HFFc6 (cell line): ENCODE measurements at regions not wholly inside any gene's neighbourhood (a gene's known extent, or its start where the extent isn't known, plus 50 kb on each side); places are given as distances from the start of the nearest gene placed in this dataset.

Source experiments
- DNase-seq: peaks from one replicate; pipeline ENCODE4 v3.0.0-alpha.2; 2018
- H3K27ac Mint-ChIP-seq: 2 replicates; pipeline ENCODE4 v1.8.0; 2020; ENCODE audit warnings: mild to moderate bottlenecking, mixed read lengths
- H3K27me3 Mint-ChIP-seq: 2 replicates; pipeline ENCODE4 v1.8.0; 2021; ENCODE audit warnings: mild to moderate bottlenecking, moderate library complexity, mixed read lengths; ENCODE audit not compliant: insufficient read depth
- H3K36me3 Mint-ChIP-seq: 2 replicates; pipeline ENCODE4 v1.8.0; 2021; ENCODE audit warnings: low read depth, mixed read lengths
- H3K4me1 Mint-ChIP-seq: 2 replicates; pipeline ENCODE4 v1.8.0; 2020; ENCODE audit warnings: low read depth, mixed read lengths
- H3K4me3 Mint-ChIP-seq: 2 replicates; pipeline ENCODE4 v1.8.0; 2020; ENCODE audit warnings: mild to moderate bottlenecking, moderate library complexity, mixed read lengths
- H3K9me3 Mint-ChIP-seq: 2 replicates; pipeline ENCODE4 v1.8.0; 2020; ENCODE audit warnings: mild to moderate bottlenecking, mixed read lengths
- CTCF ChIP-seq: fragments of 200-600 bp; sonication (generic); IDR thresholded peaks from 2 replicates; pipeline ENCODE4 v1.5.0; 2021; ENCODE audit warnings: antibody characterized with exemption, mild to moderate bottlenecking

- no peaks in the 10 kb centered on the region for H3K36me3 Mint-ChIP-seq
- DNase-seq, result no peak
- peaks cover 2% of the 10 kb centered on the region; the same call in 1 of the 2 replicates for H3K27me3 Mint-ChIP-seq
- peaks cover 12% of the 10 kb centered on the region; the same call in 1 of the 2 replicates for H3K9me3 Mint-ChIP-seq
- H3K27ac Mint-ChIP-seq, result no peak overlapping the region
- no peak for TF ChIP-seq CTCF
- no peak overlapping the region for H3K4me3 Mint-ChIP-seq
- H3K4me1 Mint-ChIP-seq, result no peaks in the 10 kb centered on the region
Measured at GRCh38 chr4:23973308-23973855, 83.5 kb upstream of the PPARGC1A start.

- H3K4me3 Mint-ChIP-seq, result no peak overlapping the region
- H3K9me3 Mint-ChIP-seq, result peaks cover 12% of the 10 kb centered on the region; the same call in 1 of the 2 replicates
- DNase-seq, result no peak
- no peak overlapping the region for H3K27ac Mint-ChIP-seq
- no peaks in the 10 kb centered on the region for H3K4me1 Mint-ChIP-seq
- peaks cover 2% of the 10 kb centered on the region; the same call in 1 of the 2 replicates for H3K27me3 Mint-ChIP-seq
- no peaks in the 10 kb centered on the region for H3K36me3 Mint-ChIP-seq
- no peak for TF ChIP-seq CTCF
Measured at GRCh38 chr4:23972805-23973204, 83.0 kb upstream of the PPARGC1A start.

DNA sequence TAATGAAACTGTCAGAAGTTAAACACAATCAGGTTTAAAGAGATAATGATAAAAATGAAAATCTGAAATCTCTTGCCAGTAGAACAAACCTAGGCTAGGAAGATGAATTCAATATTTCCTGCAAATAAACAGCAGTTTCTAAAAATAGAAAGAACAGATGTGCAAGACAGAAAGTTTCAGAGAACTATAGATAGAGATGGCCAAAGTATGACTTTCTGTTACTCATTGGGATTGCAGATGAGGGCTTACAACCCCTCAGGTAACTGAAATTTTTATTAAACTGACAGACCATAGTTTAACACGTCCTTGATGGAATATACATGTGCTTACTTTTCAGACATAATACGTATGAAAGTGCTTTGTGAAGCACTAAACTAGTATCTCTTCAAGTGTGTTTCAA lies 82.3 kb upstream of the PPARGC1A start:
- DNase-seq, result no peak
- H3K36me3 Mint-ChIP-seq, result no peaks in the 10 kb centered on the region
- peaks cover 12% of the 10 kb centered on the region; the same call in 1 of the 2 replicates for H3K9me3 Mint-ChIP-seq
- H3K4me1 Mint-ChIP-seq, result no peaks in the 10 kb centered on the region
- H3K27ac Mint-ChIP-seq, result no peak overlapping the region
- no peak overlapping the region for H3K4me3 Mint-ChIP-seq
- no peak for TF ChIP-seq CTCF
- peaks cover 2% of the 10 kb centered on the region; the same call in 1 of the 2 replicates for H3K27me3 Mint-ChIP-seq

- Mint-ChIP-seq H3K4me3 (no peak overlapping the region), H3K36me3 (no peaks in the 10 kb centered on the region), H3K27ac (no peak overlapping the region), H3K4me1 (no peaks in the 10 kb centered on the region), H3K27me3 (peaks cover 2% of the 10 kb centered on the region; the same call in 1 of the 2 replicates), H3K9me3 (peaks cover 6% of the 10 kb centered on the region; the same call in 1 of the 2 replicates)
- no peak for DNase-seq
- no peak for TF ChIP-seq CTCF
Measured at GRCh38 chr4:23970201-23970850, 80.5 kb upstream of the PPARGC1A start.

- no peak for TF ChIP-seq CTCF
- no peaks in the 10 kb centered on the region for H3K36me3 Mint-ChIP-seq
- DNase-seq, result no peak
- peaks cover 2% of the 10 kb centered on the region; the same call in 1 of the 2 replicates for H3K27me3 Mint-ChIP-seq
- no peak overlapping the region for H3K4me3 Mint-ChIP-seq
- no peak overlapping the region for H3K27ac Mint-ChIP-seq
- H3K4me1 Mint-ChIP-seq, result no peaks in the 10 kb centered on the region
- H3K9me3 Mint-ChIP-seq, result peaks cover 6% of the 10 kb centered on the region; the same call in 1 of the 2 replicates
Measured at GRCh38 chr4:23969635-23970145, 79.8 kb upstream of the PPARGC1A start.
